ENCODE measurements at regions not wholly inside any gene's neighbourhood (a gene's known extent, or its start where the extent isn't known, plus 50 kb on each side); places are given as distances from the start of the nearest gene placed in this dataset.

DNA sequence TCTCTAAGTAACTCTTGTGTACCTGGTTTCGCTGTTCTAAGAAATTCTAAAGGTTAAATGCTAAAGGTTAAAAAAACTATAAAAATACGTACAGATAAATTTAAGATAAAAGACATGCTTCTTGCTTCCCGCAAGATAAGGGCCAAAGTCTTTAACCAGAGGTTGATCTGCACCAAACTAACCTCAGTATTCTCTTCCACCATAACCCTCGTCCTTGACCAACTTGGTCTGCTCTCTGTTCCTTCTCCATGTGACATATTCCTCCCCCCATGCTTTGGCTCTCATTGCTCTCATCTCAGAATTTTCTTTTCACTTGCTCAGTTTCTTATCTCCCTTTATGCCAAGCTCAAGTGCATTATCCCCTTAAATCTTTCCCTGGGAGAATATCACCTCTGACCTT lies 330.5 kb upstream of the ZFHX3 start:
- no peak for DNase-seq (ENCODE audit: low spot score)
- no TSS peak for BruUV-seq (replicated peaks)
- Histone ChIP-seq H3K4me2 (ENCODE audit: low read length) (no peak overlapping the region), H3K36me3 (ENCODE audit: insufficient read depth, low read length) (no peaks in the 10 kb centered on the region), H3K27ac (ENCODE audit: low read depth, low read length, poor library complexity, severe bottlenecking) (no peak overlapping the region), H3K4me3 (ENCODE audit: low read depth, low read length, poor library complexity, severe bottlenecking) (no peak overlapping the region), H3K4me1 (ENCODE audit: insufficient read depth, low read length, poor library complexity, severe bottlenecking) (no peaks in the 10 kb centered on the region), H3K9me3 (ENCODE audit: low read length) (no peaks in the 10 kb centered on the region), H2AFZ (ENCODE audit: low read length) (no peak overlapping the region), H4K20me1 (ENCODE audit: insufficient read depth, low read length) (no peaks in the 10 kb centered on the region), H3K9me2 (ENCODE audit: insufficient read depth, low read length) (no peaks in the 10 kb centered on the region), H3K79me2 (ENCODE audit: insufficient read depth, low read depth, low read length) (no peaks in the 10 kb centered on the region)
- ChIA-PET POLR2A (interaction anchor here (0.5 kb wide), 1 partner anchor 164 kb away, joined by 8 read pairs; no protein-coding TSS in a partner anchor), CTCF (ENCODE audit: unreplicated experiment) (no interaction called here)
- no peak for TF ChIP-seq EZH2phosphoT487 (IDR thresholded peaks at IDR 0.05; ENCODE audit: borderline replicate concordance, low read depth, low read length)
- intact Hi-C loops (cut with micrococcal nuclease; ENCODE audit: unreplicated experiment), result no loop called here

- BruUV-seq (replicated peaks), result no TSS peak
- Histone ChIP-seq H3K27ac (ENCODE audit: low read depth, low read length, poor library complexity, severe bottlenecking) (no peak overlapping the region), H2AFZ (ENCODE audit: low read length) (no peak overlapping the region), H3K4me1 (ENCODE audit: insufficient read depth, low read length, poor library complexity, severe bottlenecking) (no peaks in the 10 kb centered on the region), H3K4me2 (ENCODE audit: low read length) (no peak overlapping the region), H3K4me3 (ENCODE audit: low read depth, low read length, poor library complexity, severe bottlenecking) (no peak overlapping the region), H3K9me3 (ENCODE audit: low read length) (no peaks in the 10 kb centered on the region), H3K79me2 (ENCODE audit: insufficient read depth, low read depth, low read length) (no peaks in the 10 kb centered on the region), H3K9me2 (ENCODE audit: insufficient read depth, low read length) (no peaks in the 10 kb centered on the region), H3K36me3 (ENCODE audit: insufficient read depth, low read length) (no peaks in the 10 kb centered on the region), H4K20me1 (ENCODE audit: insufficient read depth, low read length) (no peaks in the 10 kb centered on the region)
- no peak for TF ChIP-seq CTCF (conservative IDR thresholded peaks at IDR 0.05; ENCODE audit: low read length)
- TF ChIP-seq EZH2phosphoT487 (IDR thresholded peaks at IDR 0.05; ENCODE audit: borderline replicate concordance, low read depth, low read length), result no peak
- intact Hi-C loops (cut with micrococcal nuclease; ENCODE audit: unreplicated experiment), result no loop called here
- ChIA-PET POLR2A (no interaction called here), CTCF (ENCODE audit: unreplicated experiment) (no interaction called here)
- DNase-seq (ENCODE audit: low spot score), result no peak
Observed at GRCh38 chr16:73371584-73372319, 323.8 kb upstream of the ZFHX3 start.

DNA sequence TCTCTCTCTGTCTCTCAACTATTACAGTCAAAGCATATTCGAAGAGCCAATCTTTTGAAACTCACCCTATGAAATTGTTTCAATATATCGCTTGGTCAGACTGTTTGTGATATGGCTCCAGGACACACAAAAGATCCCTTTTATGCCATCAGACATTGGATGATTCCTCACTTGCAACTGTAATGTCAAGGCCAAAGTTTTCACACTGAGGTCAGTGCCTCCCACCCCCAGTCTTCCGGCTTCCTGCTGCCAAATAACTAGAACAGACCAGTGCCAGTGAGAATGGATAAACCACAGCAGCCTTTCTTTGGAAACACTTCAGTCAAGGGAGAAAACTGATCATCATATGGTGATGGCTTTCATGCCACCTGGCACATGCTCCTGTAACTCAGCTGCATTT lies 321.9 kb upstream of the ZFHX3 start:
- TF ChIP-seq EZH2phosphoT487 (IDR thresholded peaks at IDR 0.05; ENCODE audit: borderline replicate concordance, low read depth, low read length) (no peak), CTCF (conservative IDR thresholded peaks at IDR 0.05; ENCODE audit: low read length) (no peak)
- H3K36me3 ChIP-seq (ENCODE audit: insufficient read depth, low read length), result no peaks in the 10 kb centered on the region
- CTCF ChIA-PET (ENCODE audit: unreplicated experiment), result no interaction called here

More for the DNA sequence above, 321.9 kb upstream of the ZFHX3 start:
- no peak for DNase-seq (ENCODE audit: low spot score)
- H3K79me2 ChIP-seq (ENCODE audit: insufficient read depth, low read depth, low read length), result no peaks in the 10 kb centered on the region
- H3K9me2 ChIP-seq (ENCODE audit: insufficient read depth, low read length), result no peaks in the 10 kb centered on the region
- no peak overlapping the region for H3K4me2 ChIP-seq (ENCODE audit: low read length)
- no peaks in the 10 kb centered on the region for H3K4me1 ChIP-seq (ENCODE audit: insufficient read depth, low read length, poor library complexity, severe bottlenecking)
- no peaks in the 10 kb centered on the region for H4K20me1 ChIP-seq (ENCODE audit: insufficient read depth, low read length)
- intact Hi-C loops (cut with micrococcal nuclease; ENCODE audit: unreplicated experiment), result no loop called here
- BruUV-seq (replicated peaks), result no TSS peak
- H3K4me3 ChIP-seq (ENCODE audit: low read depth, low read length, poor library complexity, severe bottlenecking), result no peak overlapping the region
- no peak overlapping the region for H2AFZ ChIP-seq (ENCODE audit: low read length)
- no peak overlapping the region for H3K27ac ChIP-seq (ENCODE audit: low read depth, low read length, poor library complexity, severe bottlenecking)
- H3K9me3 ChIP-seq (ENCODE audit: low read length), result no peaks in the 10 kb centered on the region
- POLR2A ChIA-PET, result no interaction called here

Data from OCI-LY7 (cell line).